SU-DHL-6 (cell line): ENCODE measurements at regions not wholly inside any gene's neighbourhood (a gene's known extent, or its start where the extent isn't known, plus 50 kb on each side); places are given as distances from the start of the nearest gene placed in this dataset.

Experiments
- H2AFZ ChIP-seq: fragments of 200-600 bp; sonication (generic); 2 replicates; pipeline ENCODE4 v1.6.1; 2014; ENCODE audit warnings: low read depth, mild to moderate bottlenecking, moderate library complexity, mixed read lengths, antibody characterized with exemption, low read length; ENCODE audit not compliant: severe bottlenecking
- H3F3A ChIP-seq: fragments of 200-600 bp; shearing (Covaris generic); 2 replicates; pipeline ENCODE4 v1.6.0; 2016; ENCODE audit warnings: antibody characterized with exemption, mild to moderate bottlenecking; ENCODE audit not compliant: insufficient read depth
- H3K27ac ChIP-seq: fragments of 200-600 bp; sonication (generic); 2 replicates; pipeline ENCODE4 v1.5.1; 2016; ENCODE audit warnings: low read depth, mild to moderate bottlenecking, low read length, moderate library complexity, mixed read lengths
- H3K27me3 ChIP-seq: fragments of 200-600 bp; sonication (generic), shearing (Covaris generic); 2 replicates; pipeline ENCODE4 v1.6.0; 2014; ENCODE audit warnings: mild to moderate bottlenecking, low read length
- H3K36me3 ChIP-seq: fragments of 200-600 bp; sonication (generic); 2 replicates; pipeline ENCODE4 v1.6.1; 2014; ENCODE audit warnings: mild to moderate bottlenecking, low read length, mixed read lengths
- H3K4me2 ChIP-seq: fragments of 300-600, 200-600 bp; shearing (Covaris generic), sonication (generic); 2 replicates; pipeline ENCODE4 v1.6.0; 2014; ENCODE audit warnings: low read length, low read depth, mild to moderate bottlenecking; ENCODE audit not compliant: poor library complexity, severe bottlenecking
- H3K4me3 ChIP-seq: fragments of 200-600 bp; sonication (generic); 2 replicates; pipeline ENCODE4 v1.5.1; 2014; ENCODE audit warnings: antibody characterized with exemption, low read length, mild to moderate bottlenecking, mixed read lengths; ENCODE audit not compliant: insufficient read depth, poor library complexity, severe bottlenecking
- H3K79me2 ChIP-seq: fragments of 200-600 bp; sonication (generic); 2 replicates; pipeline ENCODE4 v1.6.1; 2014; ENCODE audit warnings: mild to moderate bottlenecking, low read length, moderate library complexity; ENCODE audit not compliant: insufficient read depth
- H3K9ac ChIP-seq: fragments of 200-600 bp; sonication (generic); 2 replicates; pipeline ENCODE4 v1.7.0; 2014; ENCODE audit warnings: mild to moderate bottlenecking, low read length
- H3K9me2 ChIP-seq: fragments of 200-600 bp; sonication (generic); replicated peaks from 2 replicates; pipeline ENCODE4 v1.6.1; 2014; ENCODE audit warnings: low read length; ENCODE audit not compliant: insufficient read depth
- H3K9me3 ChIP-seq: fragments of 200-600 bp; sonication (generic); 2 replicates; pipeline ENCODE4 v1.6.1; 2014; ENCODE audit warnings: low read length, mixed read lengths; ENCODE audit not compliant: insufficient read depth
- H4K20me1 ChIP-seq: fragments of 200-600 bp; sonication (generic); 2 replicates; pipeline ENCODE4 v1.6.1; 2014; ENCODE audit warnings: low read depth, mild to moderate bottlenecking, antibody characterized with exemption, low read length, moderate library complexity, mixed read lengths
- EZH2phosphoT487 ChIP-seq: fragments of 200-600 bp; sonication (generic), shearing (Covaris generic); conservative IDR thresholded peaks from 2 replicates; pipeline ENCODE4 v1.6.1; 2018; ENCODE audit warnings: mild to moderate bottlenecking, antibody characterized with exemption, low read length, moderate library complexity, mixed read lengths
- TF ChIP-seq, protein P1 (sequence below): fragments of 200-600 bp; sonication (generic); IDR thresholded peaks from one replicate; pipeline ENCODE4 v1.5.1; 2017; ENCODE audit warnings: antibody characterized with exemption, mild to moderate bottlenecking, low read length, moderate library complexity; ENCODE audit not compliant: insufficient read depth, poor library complexity, severe bottlenecking

GRCh38 chr5:82640916-82641315 lies 362.8 kb upstream of the RPS23 start:
- H4K20me1 ChIP-seq: no peaks in the 10 kb centered on the region
- H3K9me2 ChIP-seq: no peaks in the 10 kb centered on the region
- H3K4me3 ChIP-seq: no peak overlapping the region
- H3K27me3 ChIP-seq: no peaks in the 10 kb centered on the region
- H3F3A ChIP-seq: no peaks in the 10 kb centered on the region
- no peak overlapping the region for H2AFZ ChIP-seq
- H3K9ac ChIP-seq: no peak overlapping the region
- TF ChIP-seq, protein P1, sequence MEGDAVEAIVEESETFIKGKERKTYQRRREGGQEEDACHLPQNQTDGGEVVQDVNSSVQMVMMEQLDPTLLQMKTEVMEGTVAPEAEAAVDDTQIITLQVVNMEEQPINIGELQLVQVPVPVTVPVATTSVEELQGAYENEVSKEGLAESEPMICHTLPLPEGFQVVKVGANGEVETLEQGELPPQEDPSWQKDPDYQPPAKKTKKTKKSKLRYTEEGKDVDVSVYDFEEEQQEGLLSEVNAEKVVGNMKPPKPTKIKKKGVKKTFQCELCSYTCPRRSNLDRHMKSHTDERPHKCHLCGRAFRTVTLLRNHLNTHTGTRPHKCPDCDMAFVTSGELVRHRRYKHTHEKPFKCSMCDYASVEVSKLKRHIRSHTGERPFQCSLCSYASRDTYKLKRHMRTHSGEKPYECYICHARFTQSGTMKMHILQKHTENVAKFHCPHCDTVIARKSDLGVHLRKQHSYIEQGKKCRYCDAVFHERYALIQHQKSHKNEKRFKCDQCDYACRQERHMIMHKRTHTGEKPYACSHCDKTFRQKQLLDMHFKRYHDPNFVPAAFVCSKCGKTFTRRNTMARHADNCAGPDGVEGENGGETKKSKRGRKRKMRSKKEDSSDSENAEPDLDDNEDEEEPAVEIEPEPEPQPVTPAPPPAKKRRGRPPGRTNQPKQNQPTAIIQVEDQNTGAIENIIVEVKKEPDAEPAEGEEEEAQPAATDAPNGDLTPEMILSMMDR: no peak
- TF ChIP-seq EZH2phosphoT487: no peak
- H3K4me2 ChIP-seq: no peak overlapping the region
- no peaks in the 10 kb centered on the region for H3K36me3 ChIP-seq
- no peaks in the 10 kb centered on the region for H3K79me2 ChIP-seq
- no peaks in the 10 kb centered on the region for H3K9me3 ChIP-seq
- no peak overlapping the region for H3K27ac ChIP-seq

GRCh38 chr5:82639393-82640144 lies 361.4 kb upstream of the RPS23 start:
- no peaks in the 10 kb centered on the region for H3K27me3 ChIP-seq
- H3K36me3 ChIP-seq: no peaks in the 10 kb centered on the region
- no peaks in the 10 kb centered on the region for H3K9me2 ChIP-seq
- H3K79me2 ChIP-seq: no peaks in the 10 kb centered on the region
- H3K9ac ChIP-seq: no peak overlapping the region
- no peaks in the 10 kb centered on the region for H3K9me3 ChIP-seq
- H3F3A ChIP-seq: no peaks in the 10 kb centered on the region
- no peak overlapping the region for H2AFZ ChIP-seq
- no peak overlapping the region for H3K27ac ChIP-seq
- H4K20me1 ChIP-seq: no peaks in the 10 kb centered on the region
- H3K4me3 ChIP-seq: no peak overlapping the region
- no peak for TF ChIP-seq EZH2phosphoT487
- TF ChIP-seq, protein P1: no peak
- H3K4me2 ChIP-seq: no peak overlapping the region

GRCh38 chr5:82636591-82636990 lies 358.4 kb upstream of the RPS23 start:
- H3K36me3 ChIP-seq: no peaks in the 10 kb centered on the region
- no peaks in the 10 kb centered on the region for H4K20me1 ChIP-seq
- no peaks in the 10 kb centered on the region for H3F3A ChIP-seq
- no peak for TF ChIP-seq EZH2phosphoT487
- TF ChIP-seq, protein P1: no peak
- H3K4me3 ChIP-seq: no peak overlapping the region
- no peak overlapping the region for H3K9ac ChIP-seq
- no peak overlapping the region for H2AFZ ChIP-seq
- H3K9me3 ChIP-seq: no peaks in the 10 kb centered on the region
- H3K9me2 ChIP-seq: no peaks in the 10 kb centered on the region
- no peak overlapping the region for H3K4me2 ChIP-seq
- no peaks in the 10 kb centered on the region for H3K79me2 ChIP-seq
- H3K27ac ChIP-seq: no peak overlapping the region
- H3K27me3 ChIP-seq: no peaks in the 10 kb centered on the region
